ENCODE measurements at regions not wholly inside any gene's neighbourhood (a gene's known extent, or its start where the extent isn't known, plus 50 kb on each side); places are given as distances from the start of the nearest gene placed in this dataset.
"Not testable (repeated sequence)": the region's sequence is repeated elsewhere in the genome, so short reads cannot be mapped to it uniquely, and the experiment has no call there.

DNA sequence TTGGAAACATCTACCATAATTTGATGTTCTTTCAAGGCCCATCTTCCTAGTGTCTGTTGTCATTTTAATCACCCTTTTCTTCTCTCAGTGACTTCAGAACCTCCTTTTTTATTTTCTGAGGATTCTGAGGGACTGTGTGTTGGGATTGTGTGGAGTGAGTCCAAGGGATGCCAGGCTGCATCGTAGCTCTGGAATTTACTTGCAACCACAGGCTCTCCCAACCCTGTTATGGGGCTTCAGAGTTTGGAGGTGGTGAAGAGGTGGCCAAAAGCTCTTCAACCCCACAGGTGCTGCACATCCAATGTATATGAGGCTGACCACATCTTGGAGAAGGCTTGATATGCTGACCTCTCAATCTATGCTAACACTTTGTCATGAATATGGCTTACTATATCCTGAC, 79.5 kb upstream of the GPR141 start:
- WGBS, 2 donors (ENCODE audit: low coverage in 1 of 2), result 62 to 83% methylated on average over 1 of the region's 1 CpG
- TF ChIP-seq POLR2AphosphoS5 (IDR thresholded peaks at IDR 0.05), result no peak
- no peak for TF ChIP-seq POLR2A (IDR thresholded peaks at IDR 0.05)
- no peak for TF ChIP-seq EP300 (IDR thresholded peaks at IDR 0.05)
- TF ChIP-seq, protein P1, sequence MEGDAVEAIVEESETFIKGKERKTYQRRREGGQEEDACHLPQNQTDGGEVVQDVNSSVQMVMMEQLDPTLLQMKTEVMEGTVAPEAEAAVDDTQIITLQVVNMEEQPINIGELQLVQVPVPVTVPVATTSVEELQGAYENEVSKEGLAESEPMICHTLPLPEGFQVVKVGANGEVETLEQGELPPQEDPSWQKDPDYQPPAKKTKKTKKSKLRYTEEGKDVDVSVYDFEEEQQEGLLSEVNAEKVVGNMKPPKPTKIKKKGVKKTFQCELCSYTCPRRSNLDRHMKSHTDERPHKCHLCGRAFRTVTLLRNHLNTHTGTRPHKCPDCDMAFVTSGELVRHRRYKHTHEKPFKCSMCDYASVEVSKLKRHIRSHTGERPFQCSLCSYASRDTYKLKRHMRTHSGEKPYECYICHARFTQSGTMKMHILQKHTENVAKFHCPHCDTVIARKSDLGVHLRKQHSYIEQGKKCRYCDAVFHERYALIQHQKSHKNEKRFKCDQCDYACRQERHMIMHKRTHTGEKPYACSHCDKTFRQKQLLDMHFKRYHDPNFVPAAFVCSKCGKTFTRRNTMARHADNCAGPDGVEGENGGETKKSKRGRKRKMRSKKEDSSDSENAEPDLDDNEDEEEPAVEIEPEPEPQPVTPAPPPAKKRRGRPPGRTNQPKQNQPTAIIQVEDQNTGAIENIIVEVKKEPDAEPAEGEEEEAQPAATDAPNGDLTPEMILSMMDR (IDR thresholded peaks at IDR 0.05), result no peak
- no peak overlapping the region for H3K27ac ChIP-seq

DNA sequence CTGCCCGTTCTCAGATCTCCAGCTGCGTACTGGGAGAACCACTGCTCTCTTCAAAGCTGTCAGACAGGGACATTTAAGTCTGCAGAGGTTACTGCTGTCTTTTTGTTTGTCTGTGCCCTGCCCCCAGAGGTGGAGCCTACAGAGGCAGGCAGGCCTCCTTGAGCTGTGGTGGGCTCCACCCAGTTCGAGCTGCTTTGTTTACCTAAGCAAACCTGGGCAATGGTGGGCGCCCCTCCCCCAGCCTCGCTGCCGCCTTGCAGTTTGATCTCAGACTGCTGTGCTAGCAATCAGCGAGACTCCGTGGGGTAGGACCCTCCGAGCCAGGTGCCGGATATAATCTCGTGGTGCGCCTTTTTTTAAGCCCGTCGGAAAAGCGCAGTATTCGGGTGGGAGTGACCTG, 66.2 kb upstream of the GPR141 start:
- not testable (repeated sequence) for H3K4me3 ChIP-seq, ATAC-seq, H3K27ac ChIP-seq, H3K9me3 ChIP-seq, H3K36me3 ChIP-seq, H3K27me3 ChIP-seq, H3K4me1 ChIP-seq
- 100% methylated on average over 2 of the region's 16 CpGs; no CpG with 5 or more reads in 1 of the 2 donors for WGBS, 2 donors (ENCODE audit: low coverage in 1 of 2)

More for the DNA sequence above, 79.5 kb upstream of the GPR141 start:
- no peak for ATAC-seq
- H3K4me1 ChIP-seq, result no peaks in the 10 kb centered on the region
- no peak overlapping the region for H3K4me3 ChIP-seq
- H3K27me3 ChIP-seq, result no peaks in the 10 kb centered on the region
- no peaks in the 10 kb centered on the region for H3K36me3 ChIP-seq
- H3K9me3 ChIP-seq, result no peaks in the 10 kb centered on the region

- no peaks in the 10 kb centered on the region for H3K4me1 ChIP-seq
- TF ChIP-seq POLR2A (IDR thresholded peaks at IDR 0.05), result no peak
- no peak for TF ChIP-seq POLR2AphosphoS5 (IDR thresholded peaks at IDR 0.05)
- TF ChIP-seq, protein P1 (IDR thresholded peaks at IDR 0.05), result no peak
- no peak for TF ChIP-seq EP300 (IDR thresholded peaks at IDR 0.05)
Observed at GRCh38 chr7:37633048-37633447, 50.5 kb upstream of the GPR141 start.

More at GRCh38 chr7:37633048-37633447, 50.5 kb upstream of the GPR141 start:
- Histone ChIP-seq H3K27me3 (no peaks in the 10 kb centered on the region), H3K4me3 (no peak overlapping the region), H3K36me3 (no peaks in the 10 kb centered on the region), H3K9me3 (peaks cover 0 to 36% (median 0%) of the 10 kb centered on the region in 3 donors), H3K27ac (no peak overlapping the region)
- no peak for ATAC-seq
- WGBS, 2 donors (ENCODE audit: low coverage in 1 of 2), result 33% methylated on average over 1 of the region's 1 CpG
